ACHN (cell line): ENCODE measurements at regions not wholly inside any gene's neighbourhood (a gene's known extent, or its start where the extent isn't known, plus 50 kb on each side); places are given as distances from the start of the nearest gene placed in this dataset.
A peak's percentile ranks its signal among the peaks of the same experiment; 100 is the strongest.

Experiments
- DNase-seq: peaks from one replicate; pipeline ENCODE4 v3.0.0-alpha.2; 2015
- in situ Hi-C: cut with HindIII; loops from 2 replicates; pipeline ENCODE4 v1.10.0; 2017; ENCODE audit warnings: low sequenced_read_pairs, low pct_ligation_motif_present, low pct_unique_long_range_greater_than_20kb

DNA sequence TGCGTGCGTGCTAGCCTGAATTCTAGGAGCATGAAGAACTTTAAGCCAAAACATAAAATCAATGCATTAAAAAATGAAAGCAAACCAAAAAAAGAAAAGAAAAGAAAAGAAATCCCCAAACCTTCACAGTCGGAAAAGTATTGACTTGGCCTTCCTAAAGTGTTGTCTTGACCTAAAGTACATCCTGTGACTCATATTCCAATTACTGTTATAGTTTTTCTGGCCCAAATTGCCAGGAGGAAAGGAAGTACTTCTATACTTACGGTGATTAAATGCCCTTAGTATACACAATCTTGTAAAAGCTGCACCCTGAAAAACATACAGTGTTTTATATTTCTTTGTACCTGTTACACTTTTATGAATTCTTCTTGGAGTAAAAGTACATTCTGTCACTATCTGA is 512.8 kb downstream of the ANKRD50 start:
- in situ Hi-C loops: no loop called here
- no peak for DNase-seq

DNA sequence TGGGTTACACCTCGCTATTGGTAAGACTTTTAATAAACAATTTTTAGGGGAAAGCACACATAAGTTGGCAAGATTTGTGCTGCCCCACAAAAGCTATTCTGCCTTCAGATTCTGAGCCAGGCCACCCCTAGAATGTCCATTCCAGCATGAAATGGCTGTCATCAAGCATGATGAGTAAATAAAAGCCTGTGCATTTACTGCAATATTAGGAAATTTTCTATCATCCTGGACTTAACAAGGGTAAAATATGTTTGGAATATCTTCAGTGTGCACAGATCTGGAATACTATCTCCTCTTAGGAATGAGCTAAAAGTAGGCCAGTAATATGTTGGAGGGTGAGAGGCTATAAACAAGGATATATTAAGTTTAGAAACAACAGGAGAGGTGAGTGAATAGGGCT is 510.9 kb downstream of the ANKRD50 start:
- in situ Hi-C loops: no loop called here
- DNase-seq: no peak

DNA sequence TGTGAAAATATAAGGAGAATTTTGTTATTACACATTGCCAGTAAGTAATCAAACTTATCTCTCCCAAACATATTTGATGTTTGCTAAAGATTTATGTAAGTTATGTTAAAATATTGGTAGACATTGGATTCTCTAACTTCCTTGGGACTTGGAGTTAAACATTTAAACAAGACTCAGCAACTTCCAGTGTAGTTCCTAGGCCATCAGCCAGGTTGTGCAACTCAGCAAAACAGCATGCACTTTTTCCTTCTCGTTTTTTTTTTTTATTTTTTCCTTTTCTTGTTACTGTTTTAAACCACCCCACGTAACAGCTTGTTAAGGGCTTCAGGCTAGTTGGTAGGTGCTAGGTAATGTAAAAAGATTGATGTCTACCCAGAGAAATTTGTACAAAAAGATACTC is 510.4 kb downstream of the ANKRD50 start:
- in situ Hi-C loops: no loop called here
- peak; percentile 5 for DNase-seq

DNA sequence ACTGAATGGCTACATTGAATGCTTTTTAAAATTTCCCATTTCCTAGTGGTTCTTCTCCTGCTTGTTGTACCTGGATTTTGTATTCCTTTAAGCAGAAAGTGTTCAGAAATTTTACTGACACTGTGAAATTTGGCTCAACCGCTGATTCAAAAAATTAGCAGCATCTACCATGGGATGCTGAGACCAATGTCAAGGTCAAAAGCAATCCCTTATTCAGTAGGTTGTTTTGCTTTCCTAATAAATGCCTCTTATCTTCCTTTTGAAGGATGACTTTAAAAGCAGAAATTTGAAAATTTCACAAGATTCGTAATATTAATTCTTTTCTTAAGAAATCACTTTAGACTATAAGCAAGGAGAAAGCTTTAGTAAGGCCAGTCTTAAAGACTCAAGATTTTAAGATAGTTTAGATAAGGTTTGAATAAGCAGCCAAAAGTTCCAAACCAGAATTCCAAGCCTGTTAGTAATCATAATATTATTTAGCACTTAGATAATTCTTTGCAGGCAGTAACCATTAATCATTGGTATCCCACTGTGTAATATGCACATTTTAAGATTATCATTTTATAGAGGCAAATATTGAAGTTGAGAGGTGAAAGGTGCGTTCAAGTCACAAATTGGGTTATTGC is 508.8 kb downstream of the ANKRD50 start:
- DNase-seq: no peak
- in situ Hi-C loops: no loop called here

DNA sequence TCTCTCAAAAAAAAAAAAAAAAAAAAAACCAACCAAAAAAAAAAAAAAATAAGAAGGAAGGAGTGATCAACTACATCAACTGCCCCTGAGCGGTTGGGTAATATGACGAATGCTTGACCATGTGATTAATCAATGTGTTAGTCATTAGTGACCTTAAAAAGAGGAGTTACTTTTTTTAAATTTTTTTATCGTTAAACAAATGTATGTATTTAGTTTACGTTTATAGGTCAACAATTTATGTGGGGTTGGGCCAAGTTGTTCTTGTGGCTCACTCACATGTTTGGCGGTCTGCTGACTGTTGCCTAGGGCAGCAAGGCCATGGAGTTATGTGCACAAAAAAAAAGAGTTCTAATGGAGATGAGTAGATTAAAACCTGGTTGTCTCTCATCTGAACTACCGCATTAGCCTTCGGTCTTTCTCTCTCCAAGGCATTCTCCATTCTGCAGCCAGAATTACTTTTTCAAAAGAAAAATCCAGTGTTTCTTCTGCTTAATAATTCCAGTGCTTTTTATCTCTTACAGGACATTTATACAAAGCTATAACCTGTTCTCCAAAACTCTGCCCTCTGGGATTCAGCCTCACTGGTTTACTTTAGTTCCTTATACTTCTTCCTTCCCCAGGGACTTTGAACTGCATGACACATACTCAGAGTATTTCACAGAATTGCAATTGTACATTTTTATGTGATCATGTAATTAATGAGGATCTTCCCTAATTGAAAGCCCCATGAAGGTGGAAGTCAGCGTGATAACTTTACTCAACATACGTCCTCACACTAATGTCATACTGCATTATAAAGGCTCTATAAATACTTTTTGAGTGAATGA is 505.5 kb downstream of the ANKRD50 start:
- DNase-seq: no peak
- in situ Hi-C loops: no loop called here

DNA sequence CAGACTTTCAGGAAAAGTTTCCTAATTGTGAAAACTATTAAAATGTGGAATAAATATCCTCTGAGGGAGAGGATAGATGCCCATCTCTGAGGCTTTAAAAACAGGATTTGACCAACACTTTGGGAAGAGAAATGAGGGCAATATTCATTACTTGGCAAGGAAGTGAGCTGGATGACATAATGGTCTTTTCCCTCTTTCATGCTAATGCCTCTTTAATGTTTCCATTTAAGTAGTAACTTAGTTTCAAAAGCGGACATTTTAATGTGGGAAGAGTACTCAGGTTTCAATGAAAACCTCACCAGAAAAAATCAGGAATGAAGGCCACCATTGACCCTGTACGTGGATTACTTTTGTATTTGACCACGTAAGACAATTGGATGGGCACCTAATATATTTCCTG is 503.3 kb downstream of the ANKRD50 start:
- no peak for DNase-seq
- in situ Hi-C loops: no loop called here

DNA sequence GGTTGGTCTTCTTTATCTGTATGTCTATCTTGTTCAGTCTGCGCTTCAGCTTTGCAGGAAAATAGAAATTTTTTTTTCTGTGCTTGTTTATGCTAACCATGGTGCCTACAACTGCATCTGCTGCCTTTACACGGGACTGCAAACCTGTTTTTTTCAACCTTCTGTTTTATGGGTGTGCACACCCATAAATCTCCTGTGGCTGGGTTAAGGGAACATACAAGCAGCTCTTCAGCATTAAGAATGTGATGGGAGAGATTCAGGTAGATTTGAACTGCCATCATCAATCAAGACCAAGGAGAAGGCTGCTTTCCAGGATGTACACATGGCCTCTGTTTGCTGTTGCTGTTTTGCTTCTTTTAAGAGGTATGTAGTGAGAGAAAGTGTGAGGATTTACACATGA is 502.9 kb downstream of the ANKRD50 start:
- DNase-seq: no peak
- in situ Hi-C loops: no loop called here

DNA sequence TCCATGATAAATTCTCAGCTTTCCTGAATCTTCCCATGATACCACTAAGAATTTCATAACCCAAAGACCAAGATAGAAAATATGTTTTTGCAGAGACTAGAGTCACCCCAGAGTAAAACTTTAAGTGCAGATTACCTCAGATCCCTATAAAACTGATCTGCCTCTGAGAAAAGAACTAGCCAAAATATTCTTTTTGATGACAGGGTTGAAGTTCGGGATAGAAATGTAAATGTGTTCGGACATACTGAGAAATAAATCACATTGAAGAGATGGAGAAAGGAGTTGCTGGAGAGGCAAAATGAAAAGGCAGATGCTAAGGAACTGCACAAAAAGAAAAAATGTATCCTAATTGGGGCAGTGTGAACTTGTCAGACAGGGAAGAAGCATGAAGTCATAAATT is 501.8 kb downstream of the ANKRD50 start:
- DNase-seq: no peak
- in situ Hi-C loops: no loop called here

DNA sequence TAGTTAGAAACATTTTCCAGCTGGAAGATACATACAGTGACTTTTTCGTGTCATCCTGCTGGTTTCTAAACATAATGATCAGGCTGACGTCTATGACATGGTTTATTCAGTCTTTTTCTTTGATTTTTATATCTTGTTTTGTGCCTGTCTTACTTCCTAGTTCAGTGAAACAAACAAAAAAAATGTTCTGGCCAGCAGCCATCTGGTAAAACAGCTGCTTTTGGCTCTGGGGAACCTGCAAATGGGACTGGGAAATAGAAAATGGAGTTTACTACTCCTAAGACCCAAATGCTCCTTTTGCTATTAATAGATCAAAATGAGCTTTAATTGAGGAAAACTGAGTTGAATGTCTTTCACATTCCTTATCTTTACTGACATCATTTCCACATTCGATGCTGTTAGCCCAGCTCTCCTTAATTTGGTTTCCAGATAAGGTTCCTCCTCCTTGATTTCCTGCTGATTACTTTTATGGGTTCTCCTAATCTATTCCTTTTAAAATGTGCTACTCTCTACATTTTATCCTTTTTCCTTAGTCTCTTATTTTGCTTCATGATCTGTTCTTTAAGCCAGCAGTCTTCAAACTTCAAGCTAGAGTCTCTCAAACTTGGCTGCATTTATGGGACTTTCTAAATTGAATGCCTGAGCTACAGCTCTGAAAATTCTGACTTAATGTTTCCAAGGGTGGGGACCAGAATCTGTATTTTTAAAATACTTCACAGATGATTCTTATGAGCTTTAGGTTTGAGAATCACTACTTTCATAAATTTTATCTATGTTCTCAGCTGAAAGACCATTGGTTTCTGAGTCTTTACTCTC is 499.5 kb downstream of the ANKRD50 start:
- DNase-seq: no peak
- in situ Hi-C loops: no loop called here

DNA sequence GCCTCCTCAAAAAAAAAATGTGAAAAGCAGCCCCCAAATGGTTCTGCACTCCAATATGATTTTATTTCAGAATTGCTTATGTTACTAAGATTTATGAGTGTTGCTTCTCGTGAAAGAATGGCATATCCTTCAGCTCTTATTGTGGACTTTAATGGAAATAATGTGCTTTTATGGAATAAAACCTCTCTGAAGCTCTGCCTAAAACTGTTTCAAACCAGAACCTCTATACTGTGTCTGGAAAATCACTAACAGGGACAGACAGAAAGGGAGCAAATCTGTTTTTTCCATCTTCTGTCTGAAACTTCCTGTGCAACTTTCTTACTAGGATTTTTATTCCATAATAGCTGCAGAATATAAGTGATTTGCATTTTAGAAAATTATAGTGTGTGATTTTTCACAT is 493.1 kb downstream of the ANKRD50 start:
- in situ Hi-C loops: no loop called here

DNA sequence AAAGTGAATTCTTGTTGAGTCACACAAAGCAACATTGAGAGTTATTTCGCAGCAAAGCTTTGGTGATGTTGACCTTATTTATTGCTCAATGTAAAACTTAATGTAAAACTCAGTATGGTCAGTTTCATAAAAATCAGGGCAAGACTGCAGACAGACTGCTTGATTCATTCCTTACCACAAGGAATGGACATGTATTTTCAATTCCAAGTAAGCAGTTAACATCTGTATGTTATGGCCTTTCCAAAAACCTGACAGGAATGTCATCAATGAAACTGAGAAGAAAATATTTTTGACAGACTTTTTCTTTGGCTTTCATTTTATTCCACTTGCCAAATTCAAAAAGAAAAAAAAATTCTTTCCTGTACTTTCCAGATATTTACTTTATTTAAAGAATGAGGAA is 488.3 kb downstream of the ANKRD50 start:
- no peak for DNase-seq
- in situ Hi-C loops: no loop called here

More for the DNA sequence above, 493.1 kb downstream of the ANKRD50 start:
- no peak for DNase-seq

DNA sequence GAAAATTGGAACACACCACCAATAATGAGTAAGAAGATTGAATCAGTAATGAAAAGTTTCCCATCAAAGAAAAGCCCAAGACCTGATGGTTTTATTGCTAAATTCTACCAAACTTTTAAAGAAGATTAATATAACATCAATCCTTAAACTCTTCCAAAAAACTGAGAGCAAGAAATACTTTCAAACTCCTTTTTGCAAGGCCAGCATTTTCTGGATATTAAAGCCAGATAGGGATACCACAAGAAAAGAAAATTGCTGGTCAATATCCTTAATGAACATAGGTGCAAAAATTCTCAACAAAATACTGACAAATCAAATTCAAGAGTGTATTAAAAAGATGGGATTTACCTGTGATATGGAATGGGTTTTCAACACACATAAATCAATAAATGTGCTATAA is 484.6 kb downstream of the ANKRD50 start:
- no peak for DNase-seq
- in situ Hi-C loops: no loop called here

DNA sequence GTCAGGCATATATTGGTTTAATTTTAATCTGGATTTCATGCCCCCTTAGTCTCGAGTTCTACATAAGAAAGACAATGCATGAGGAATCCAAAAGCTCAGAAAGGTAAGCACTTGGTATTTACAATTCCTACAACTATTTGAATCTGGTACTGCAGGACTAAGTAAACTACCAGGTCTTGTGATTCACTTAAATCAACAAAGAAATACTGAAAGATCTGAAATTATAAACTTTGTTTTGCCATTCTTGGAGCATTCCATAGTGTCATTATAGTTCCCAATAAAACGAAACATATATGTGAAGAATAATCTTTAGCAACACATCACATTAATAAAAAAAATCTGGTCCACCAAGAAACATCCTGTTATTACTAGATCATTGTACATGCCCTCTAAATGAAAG is 482.3 kb downstream of the ANKRD50 start:
- in situ Hi-C loops: no loop called here
- no peak for DNase-seq

DNA sequence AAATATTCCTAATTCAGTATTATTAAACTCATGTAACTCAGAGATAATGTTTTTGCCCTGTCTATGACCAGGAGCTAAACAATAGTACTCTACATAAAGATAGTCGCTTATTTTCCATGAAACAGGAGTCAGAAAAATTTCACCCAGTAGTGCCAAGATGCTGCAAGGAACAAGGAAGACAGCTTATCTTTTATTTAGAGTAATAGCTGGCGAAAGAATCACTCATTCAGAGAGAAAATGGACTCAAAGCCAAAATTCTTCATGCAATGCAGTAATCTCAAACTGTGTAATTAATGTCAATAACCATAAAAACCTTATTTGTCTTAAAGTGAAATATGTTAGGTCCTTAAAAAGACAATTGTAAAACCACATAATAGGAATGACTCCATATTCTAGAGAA is 477.8 kb downstream of the ANKRD50 start:
- in situ Hi-C loops: no loop called here
- DNase-seq: no peak

DNA sequence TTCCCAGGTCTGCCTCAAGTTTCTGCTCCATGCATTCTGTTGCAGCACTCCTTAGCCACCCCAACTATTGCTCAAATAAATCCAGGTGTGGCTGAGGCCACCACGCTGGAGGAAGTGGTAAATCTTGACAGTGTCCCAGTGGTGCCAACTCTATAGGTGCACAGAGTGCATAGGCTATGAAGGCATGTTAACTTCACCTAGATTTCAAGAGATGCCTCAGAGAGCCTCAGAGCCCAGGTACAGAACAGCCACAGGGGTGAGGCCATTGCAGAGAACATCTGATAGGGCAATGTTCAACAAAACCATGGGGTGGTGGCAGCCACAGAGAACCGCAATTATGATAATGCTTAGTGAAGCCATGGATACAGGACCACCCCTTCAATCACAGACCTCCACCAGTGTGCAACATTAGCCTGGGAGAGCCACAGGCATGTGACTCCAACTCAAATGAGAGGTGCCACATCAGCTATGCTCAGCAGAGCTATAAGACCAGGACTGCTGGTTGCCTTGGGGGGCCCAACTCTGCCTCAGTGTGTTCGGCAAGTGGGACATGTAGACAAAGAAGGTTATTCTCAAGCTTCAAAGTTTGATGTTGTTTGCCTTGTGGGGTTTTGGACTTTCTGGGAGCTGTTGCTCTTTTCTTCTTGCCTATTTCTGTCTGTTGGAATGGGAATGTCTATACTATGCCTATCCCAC is 468.7 kb downstream of the ANKRD50 start:
- no peak for DNase-seq
- in situ Hi-C loops: no loop called here

DNA sequence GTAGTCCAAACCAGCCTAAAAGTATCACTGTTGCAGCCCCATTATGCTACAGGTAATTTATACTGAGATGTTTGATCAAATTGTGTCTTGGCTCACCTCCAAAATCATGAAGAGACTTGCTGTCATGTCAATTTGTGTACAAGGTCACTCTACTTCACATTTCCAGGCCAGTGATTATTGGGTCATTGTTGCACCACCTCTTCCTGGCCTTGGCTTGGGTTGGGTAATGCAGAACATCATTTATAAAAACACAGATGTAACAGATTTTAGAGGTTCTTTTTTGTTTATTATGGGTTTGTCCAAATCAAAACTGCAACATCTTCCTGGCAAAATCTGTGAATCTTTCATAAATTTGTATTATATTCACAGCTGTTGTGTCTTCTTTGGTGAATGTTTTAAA is 459.5 kb downstream of the ANKRD50 start:
- DNase-seq: no peak
- in situ Hi-C loops: no loop called here

DNA sequence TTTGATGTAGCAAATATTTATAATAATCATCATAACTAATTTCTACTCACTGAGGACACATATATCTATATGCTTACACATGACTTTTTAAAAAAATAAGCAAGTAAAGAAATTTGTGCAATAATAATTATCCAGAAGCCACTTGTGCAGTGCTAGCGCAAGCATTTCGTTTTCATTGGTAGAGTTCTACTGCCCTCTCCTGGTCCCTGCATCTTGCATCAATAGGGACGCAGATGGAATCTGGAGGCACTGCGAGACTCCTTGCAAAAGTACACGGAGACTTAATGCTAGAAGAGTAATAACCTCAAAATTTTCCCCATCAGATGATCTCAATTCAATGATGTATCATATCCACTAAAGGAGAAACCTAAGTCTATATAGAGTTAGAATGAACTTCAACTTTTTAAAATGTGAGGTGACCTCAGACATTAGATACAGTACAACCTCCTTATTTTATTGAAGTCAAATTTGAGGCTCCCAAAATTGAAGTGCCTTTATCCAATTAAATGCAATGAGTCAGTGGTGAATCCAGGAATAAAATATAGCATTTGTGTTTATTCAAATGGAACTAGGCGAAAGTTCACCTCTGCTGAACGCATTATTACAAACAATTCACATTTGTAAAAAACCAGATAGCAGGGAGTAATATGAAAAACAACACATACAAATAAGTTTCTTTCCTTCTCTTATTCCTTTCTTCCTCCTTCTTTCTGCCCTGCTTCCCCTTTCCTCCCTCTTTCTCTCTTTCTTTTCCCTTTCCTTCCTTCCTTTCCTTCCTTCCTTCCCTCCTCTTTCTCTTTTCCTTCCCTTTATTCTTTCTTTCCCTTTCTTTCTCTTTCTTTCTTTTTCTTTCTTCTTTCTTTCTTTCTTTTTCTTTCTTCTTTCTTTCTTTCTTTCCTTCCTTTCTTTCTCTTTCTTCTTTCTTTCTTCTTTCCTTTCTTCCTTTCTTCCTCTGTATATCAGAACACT is 450.0 kb downstream of the ANKRD50 start:
- in situ Hi-C loops: no loop called here
- DNase-seq: peak; percentile 75

DNA sequence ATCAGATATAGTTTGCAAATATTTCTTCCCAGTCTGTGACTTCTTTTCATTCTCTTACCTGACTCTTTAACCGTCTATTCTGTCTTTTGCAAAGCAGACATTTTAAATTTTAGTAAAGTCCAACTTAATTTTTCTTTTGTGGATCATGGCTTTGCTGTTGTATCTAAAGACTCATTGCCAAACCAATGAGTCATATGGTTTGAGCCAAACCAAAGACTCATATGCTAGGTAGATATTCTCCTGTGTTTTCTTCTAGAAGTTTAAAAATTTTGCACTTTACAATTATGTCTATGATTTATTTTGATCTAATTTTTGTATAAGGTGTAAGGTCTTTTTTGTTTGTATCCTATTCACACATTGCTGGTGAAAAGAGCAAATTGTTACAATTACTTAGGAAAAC is 446.8 kb downstream of the ANKRD50 start:
- in situ Hi-C loops: no loop called here
- no peak for DNase-seq
